CD4-positive, alpha-beta T cell treated with Interferon alpha-2 for 1 hour (primary cell): ENCODE measurements at regions not wholly inside any gene's neighbourhood (a gene's known extent, or its start where the extent isn't known, plus 50 kb on each side); places are given as distances from the start of the nearest gene placed in this dataset.
"Not testable (repeated sequence)": the region's sequence is repeated elsewhere in the genome, so short reads cannot be mapped to it uniquely, and the experiment has no call there.

Source experiments
- DNase-seq, 2 donors: peaks; one replicate each; pipeline ENCODE4 v3.0.0-alpha.2; 2020 to 2022

GRCh38 chr4:108453366-108453765 is 167.0 kb upstream of the RPL34 start:
- DNase-seq: no peak

GRCh38 chr4:108450236-108450898 is 170.0 kb upstream of the RPL34 start:
- DNase-seq: no peak

- no peak for DNase-seq
Measured at GRCh38 chr4:108449129-108449528, 171.2 kb upstream of the RPL34 start.

GRCh38 chr4:108446556-108446955 is 173.8 kb upstream of the RPL34 start:
- DNase-seq: no peak

GRCh38 chr4:108445716-108446115 is 174.7 kb upstream of the RPL34 start:
- no peak for DNase-seq

GRCh38 chr4:108443585-108443984 is 176.8 kb upstream of the RPL34 start:
- DNase-seq: no peak

GRCh38 chr4:108433832-108434231 is 186.5 kb upstream of the RPL34 start:
- peak in 1 of 2 donors; percentile 57 for DNase-seq

GRCh38 chr4:108433394-108433793 is 187.0 kb upstream of the RPL34 start:
- DNase-seq: not testable (repeated sequence)

GRCh38 chr4:108432418-108432817 is 188.0 kb upstream of the RPL34 start:
- DNase-seq: no peak

- DNase-seq: no peak
Measured at GRCh38 chr4:108431986-108432385, 188.4 kb upstream of the RPL34 start.

GRCh38 chr4:108430921-108431320 is 189.5 kb upstream of the RPL34 start:
- DNase-seq: no peak

GRCh38 chr4:108429662-108430061 is 190.7 kb upstream of the RPL34 start:
- DNase-seq: no peak

GRCh38 chr4:108428923-108429322 is 191.5 kb upstream of the RPL34 start:
- DNase-seq: no peak

- no peak for DNase-seq
Measured at GRCh38 chr4:108427946-108428485, 192.4 kb upstream of the RPL34 start.

- DNase-seq: no peak
Measured at GRCh38 chr4:108426493-108426892, 193.9 kb upstream of the RPL34 start.

- no peak for DNase-seq
Measured at GRCh38 chr4:108425988-108426387, 194.4 kb upstream of the RPL34 start.

GRCh38 chr4:108417923-108418322 is 202.5 kb upstream of the RPL34 start:
- no peak for DNase-seq

GRCh38 chr4:108416831-108417230 is 203.5 kb upstream of the RPL34 start:
- no peak for DNase-seq

- no peak for DNase-seq
Measured at GRCh38 chr4:108415389-108415788, 205.0 kb upstream of the RPL34 start.

GRCh38 chr4:108411836-108412235 is 208.5 kb upstream of the RPL34 start:
- no peak for DNase-seq

- not testable (repeated sequence) for DNase-seq
Measured at GRCh38 chr4:108409691-108410090, 210.7 kb upstream of the RPL34 start.

- no peak for DNase-seq
Measured at GRCh38 chr4:108405586-108405985, 214.8 kb upstream of the RPL34 start.

- no peak for DNase-seq
Measured at GRCh38 chr4:108400309-108400708, 220.1 kb upstream of the RPL34 start.

GRCh38 chr4:108399610-108400265 is 220.6 kb upstream of the RPL34 start:
- DNase-seq: no peak

- DNase-seq: no peak
Measured at GRCh38 chr4:108398836-108399235, 221.5 kb upstream of the RPL34 start.
